HepG2 (cell line): ENCODE measurements at regions not wholly inside any gene's neighbourhood (a gene's known extent, or its start where the extent isn't known, plus 50 kb on each side); places are given as distances from the start of the nearest gene placed in this dataset.

Experiments
- EZH2 ChIP-seq: conservative IDR thresholded peaks from 2 replicates; pipeline ENCODE4 v1.6.1; 2012; ENCODE audit warnings: mild to moderate bottlenecking, low read depth, low read length, moderate library complexity
- PHF5A ChIP-seq: IDR thresholded peaks from one replicate; pipeline ENCODE4 v1.6.1; 2018; ENCODE audit warnings: low read depth, missing genetic modification reagents; ENCODE audit not compliant: unreplicated experiment
- SNAI1 ChIP-seq: sonication (generic); formaldehyde crosslinking; IDR thresholded peaks from 2 replicates; pipeline ENCODE4 v1.5.0; 2020; ENCODE audit warnings: mild to moderate bottlenecking, missing genetic modification reagents, borderline replicate concordance
- TCF7L2 ChIP-seq: IDR thresholded peaks from 2 replicates; pipeline ENCODE4 v1.6.1; 2011; ENCODE audit warnings: mild to moderate bottlenecking, low read depth, low read length, moderate library complexity
- YY1 ChIP-seq: IDR thresholded peaks from 2 replicates; pipeline ENCODE4 v1.6.1; 2011; ENCODE audit warnings: low read length, low read depth, moderate library complexity, mild to moderate bottlenecking; ENCODE audit not compliant: insufficient read depth, insufficient replicate concordance
- ZMAT3 ChIP-seq: sonication (generic); formaldehyde crosslinking; conservative IDR thresholded peaks from 2 replicates; pipeline ENCODE4 v1.7.0; 2021; ENCODE audit warnings: missing genetic modification reagents
- ZNF430 ChIP-seq: sonication (generic); formaldehyde crosslinking; IDR thresholded peaks from 2 replicates; pipeline ENCODE4 v1.9.0; 2021; ENCODE audit warnings: mild to moderate bottlenecking, missing genetic modification reagents
- ZSCAN21 ChIP-seq: sonication (generic); formaldehyde crosslinking; IDR thresholded peaks from 2 replicates; pipeline ENCODE4 v1.8.0; 2022; ENCODE audit warnings: mild to moderate bottlenecking, missing genetic modification reagents, moderate library complexity, borderline replicate concordance
- TF ChIP-seq, protein P1 (sequence below), 2 experiments: IDR thresholded peaks; 2 replicates each; pipeline ENCODE4 v1.6.1; 2011 to 2012; ENCODE audit warnings: low read length in 2 of 2, borderline replicate concordance in 1 of 2, low read depth in 1 of 2, mild to moderate bottlenecking in 1 of 2, moderate library complexity in 1 of 2
- TF ChIP-seq, protein P2 (sequence below): sonication (generic); formaldehyde crosslinking; IDR thresholded peaks from 2 replicates; pipeline ENCODE4 v1.5.0; 2020; ENCODE audit warnings: mild to moderate bottlenecking, missing genetic modification reagents, moderate library complexity
- TF ChIP-seq, protein P3 (sequence below): sonication (generic); formaldehyde crosslinking; IDR thresholded peaks from 2 replicates; pipeline ENCODE4 v1.5.0; 2020; ENCODE audit warnings: missing genetic modification reagents
- TF ChIP-seq, protein P4 (sequence below): sonication (generic); formaldehyde crosslinking; IDR thresholded peaks from 2 replicates; pipeline ENCODE4 v1.4.0; 2020; ENCODE audit warnings: mild to moderate bottlenecking, missing genetic modification reagents
- TF ChIP-seq, protein P5 (sequence below): sonication (generic); formaldehyde crosslinking; IDR thresholded peaks from 2 replicates; pipeline ENCODE4 v1.5.1; 2020; ENCODE audit warnings: missing genetic modification reagents, mild to moderate bottlenecking, borderline replicate concordance

DNA sequence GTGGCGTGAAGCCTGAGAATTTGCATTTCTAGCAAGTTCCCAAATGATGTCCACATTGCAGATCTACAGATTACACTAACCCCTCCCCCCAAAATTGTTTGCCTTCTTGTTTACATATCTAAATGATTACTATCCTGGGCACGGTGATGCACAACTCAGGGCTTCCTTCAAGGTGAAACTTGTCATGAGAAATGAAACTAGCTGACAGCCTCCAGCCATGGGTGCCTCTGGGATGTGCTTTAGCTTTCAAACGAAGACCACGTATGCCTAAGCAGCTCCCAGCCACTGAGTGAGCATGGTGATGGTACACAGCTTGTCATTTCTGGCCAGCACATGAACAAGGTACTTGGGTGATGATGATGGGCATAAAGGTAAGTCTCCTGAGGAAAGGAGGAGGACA is 464.8 kb upstream of the DDX18 start:
- no peak for TF ChIP-seq TCF7L2
- TF ChIP-seq SNAI1 (CRISPR knock-in tag), result no peak
- TF ChIP-seq ZNF430 (CRISPR knock-in tag), result no peak
- TF ChIP-seq ZSCAN21 (CRISPR knock-in tag), result no peak
- TF ChIP-seq, protein P1, sequence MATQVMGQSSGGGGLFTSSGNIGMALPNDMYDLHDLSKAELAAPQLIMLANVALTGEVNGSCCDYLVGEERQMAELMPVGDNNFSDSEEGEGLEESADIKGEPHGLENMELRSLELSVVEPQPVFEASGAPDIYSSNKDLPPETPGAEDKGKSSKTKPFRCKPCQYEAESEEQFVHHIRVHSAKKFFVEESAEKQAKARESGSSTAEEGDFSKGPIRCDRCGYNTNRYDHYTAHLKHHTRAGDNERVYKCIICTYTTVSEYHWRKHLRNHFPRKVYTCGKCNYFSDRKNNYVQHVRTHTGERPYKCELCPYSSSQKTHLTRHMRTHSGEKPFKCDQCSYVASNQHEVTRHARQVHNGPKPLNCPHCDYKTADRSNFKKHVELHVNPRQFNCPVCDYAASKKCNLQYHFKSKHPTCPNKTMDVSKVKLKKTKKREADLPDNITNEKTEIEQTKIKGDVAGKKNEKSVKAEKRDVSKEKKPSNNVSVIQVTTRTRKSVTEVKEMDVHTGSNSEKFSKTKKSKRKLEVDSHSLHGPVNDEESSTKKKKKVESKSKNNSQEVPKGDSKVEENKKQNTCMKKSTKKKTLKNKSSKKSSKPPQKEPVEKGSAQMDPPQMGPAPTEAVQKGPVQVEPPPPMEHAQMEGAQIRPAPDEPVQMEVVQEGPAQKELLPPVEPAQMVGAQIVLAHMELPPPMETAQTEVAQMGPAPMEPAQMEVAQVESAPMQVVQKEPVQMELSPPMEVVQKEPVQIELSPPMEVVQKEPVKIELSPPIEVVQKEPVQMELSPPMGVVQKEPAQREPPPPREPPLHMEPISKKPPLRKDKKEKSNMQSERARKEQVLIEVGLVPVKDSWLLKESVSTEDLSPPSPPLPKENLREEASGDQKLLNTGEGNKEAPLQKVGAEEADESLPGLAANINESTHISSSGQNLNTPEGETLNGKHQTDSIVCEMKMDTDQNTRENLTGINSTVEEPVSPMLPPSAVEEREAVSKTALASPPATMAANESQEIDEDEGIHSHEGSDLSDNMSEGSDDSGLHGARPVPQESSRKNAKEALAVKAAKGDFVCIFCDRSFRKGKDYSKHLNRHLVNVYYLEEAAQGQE (IDR thresholded peaks at IDR 0.05; ENCODE audit: borderline replicate concordance in 1 of 2, low read depth in 1 of 2, low read length in 2 of 2), result no peak
- TF ChIP-seq, protein P2, sequence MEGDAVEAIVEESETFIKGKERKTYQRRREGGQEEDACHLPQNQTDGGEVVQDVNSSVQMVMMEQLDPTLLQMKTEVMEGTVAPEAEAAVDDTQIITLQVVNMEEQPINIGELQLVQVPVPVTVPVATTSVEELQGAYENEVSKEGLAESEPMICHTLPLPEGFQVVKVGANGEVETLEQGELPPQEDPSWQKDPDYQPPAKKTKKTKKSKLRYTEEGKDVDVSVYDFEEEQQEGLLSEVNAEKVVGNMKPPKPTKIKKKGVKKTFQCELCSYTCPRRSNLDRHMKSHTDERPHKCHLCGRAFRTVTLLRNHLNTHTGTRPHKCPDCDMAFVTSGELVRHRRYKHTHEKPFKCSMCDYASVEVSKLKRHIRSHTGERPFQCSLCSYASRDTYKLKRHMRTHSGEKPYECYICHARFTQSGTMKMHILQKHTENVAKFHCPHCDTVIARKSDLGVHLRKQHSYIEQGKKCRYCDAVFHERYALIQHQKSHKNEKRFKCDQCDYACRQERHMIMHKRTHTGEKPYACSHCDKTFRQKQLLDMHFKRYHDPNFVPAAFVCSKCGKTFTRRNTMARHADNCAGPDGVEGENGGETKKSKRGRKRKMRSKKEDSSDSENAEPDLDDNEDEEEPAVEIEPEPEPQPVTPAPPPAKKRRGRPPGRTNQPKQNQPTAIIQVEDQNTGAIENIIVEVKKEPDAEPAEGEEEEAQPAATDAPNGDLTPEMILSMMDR (CRISPR knock-in tag), result no peak
- TF ChIP-seq, protein P3, sequence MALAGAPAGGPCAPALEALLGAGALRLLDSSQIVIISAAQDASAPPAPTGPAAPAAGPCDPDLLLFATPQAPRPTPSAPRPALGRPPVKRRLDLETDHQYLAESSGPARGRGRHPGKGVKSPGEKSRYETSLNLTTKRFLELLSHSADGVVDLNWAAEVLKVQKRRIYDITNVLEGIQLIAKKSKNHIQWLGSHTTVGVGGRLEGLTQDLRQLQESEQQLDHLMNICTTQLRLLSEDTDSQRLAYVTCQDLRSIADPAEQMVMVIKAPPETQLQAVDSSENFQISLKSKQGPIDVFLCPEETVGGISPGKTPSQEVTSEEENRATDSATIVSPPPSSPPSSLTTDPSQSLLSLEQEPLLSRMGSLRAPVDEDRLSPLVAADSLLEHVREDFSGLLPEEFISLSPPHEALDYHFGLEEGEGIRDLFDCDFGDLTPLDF (CRISPR knock-in tag), result no peak
- TF ChIP-seq ZMAT3 (CRISPR knock-in tag), result no peak
- TF ChIP-seq, protein P4, sequence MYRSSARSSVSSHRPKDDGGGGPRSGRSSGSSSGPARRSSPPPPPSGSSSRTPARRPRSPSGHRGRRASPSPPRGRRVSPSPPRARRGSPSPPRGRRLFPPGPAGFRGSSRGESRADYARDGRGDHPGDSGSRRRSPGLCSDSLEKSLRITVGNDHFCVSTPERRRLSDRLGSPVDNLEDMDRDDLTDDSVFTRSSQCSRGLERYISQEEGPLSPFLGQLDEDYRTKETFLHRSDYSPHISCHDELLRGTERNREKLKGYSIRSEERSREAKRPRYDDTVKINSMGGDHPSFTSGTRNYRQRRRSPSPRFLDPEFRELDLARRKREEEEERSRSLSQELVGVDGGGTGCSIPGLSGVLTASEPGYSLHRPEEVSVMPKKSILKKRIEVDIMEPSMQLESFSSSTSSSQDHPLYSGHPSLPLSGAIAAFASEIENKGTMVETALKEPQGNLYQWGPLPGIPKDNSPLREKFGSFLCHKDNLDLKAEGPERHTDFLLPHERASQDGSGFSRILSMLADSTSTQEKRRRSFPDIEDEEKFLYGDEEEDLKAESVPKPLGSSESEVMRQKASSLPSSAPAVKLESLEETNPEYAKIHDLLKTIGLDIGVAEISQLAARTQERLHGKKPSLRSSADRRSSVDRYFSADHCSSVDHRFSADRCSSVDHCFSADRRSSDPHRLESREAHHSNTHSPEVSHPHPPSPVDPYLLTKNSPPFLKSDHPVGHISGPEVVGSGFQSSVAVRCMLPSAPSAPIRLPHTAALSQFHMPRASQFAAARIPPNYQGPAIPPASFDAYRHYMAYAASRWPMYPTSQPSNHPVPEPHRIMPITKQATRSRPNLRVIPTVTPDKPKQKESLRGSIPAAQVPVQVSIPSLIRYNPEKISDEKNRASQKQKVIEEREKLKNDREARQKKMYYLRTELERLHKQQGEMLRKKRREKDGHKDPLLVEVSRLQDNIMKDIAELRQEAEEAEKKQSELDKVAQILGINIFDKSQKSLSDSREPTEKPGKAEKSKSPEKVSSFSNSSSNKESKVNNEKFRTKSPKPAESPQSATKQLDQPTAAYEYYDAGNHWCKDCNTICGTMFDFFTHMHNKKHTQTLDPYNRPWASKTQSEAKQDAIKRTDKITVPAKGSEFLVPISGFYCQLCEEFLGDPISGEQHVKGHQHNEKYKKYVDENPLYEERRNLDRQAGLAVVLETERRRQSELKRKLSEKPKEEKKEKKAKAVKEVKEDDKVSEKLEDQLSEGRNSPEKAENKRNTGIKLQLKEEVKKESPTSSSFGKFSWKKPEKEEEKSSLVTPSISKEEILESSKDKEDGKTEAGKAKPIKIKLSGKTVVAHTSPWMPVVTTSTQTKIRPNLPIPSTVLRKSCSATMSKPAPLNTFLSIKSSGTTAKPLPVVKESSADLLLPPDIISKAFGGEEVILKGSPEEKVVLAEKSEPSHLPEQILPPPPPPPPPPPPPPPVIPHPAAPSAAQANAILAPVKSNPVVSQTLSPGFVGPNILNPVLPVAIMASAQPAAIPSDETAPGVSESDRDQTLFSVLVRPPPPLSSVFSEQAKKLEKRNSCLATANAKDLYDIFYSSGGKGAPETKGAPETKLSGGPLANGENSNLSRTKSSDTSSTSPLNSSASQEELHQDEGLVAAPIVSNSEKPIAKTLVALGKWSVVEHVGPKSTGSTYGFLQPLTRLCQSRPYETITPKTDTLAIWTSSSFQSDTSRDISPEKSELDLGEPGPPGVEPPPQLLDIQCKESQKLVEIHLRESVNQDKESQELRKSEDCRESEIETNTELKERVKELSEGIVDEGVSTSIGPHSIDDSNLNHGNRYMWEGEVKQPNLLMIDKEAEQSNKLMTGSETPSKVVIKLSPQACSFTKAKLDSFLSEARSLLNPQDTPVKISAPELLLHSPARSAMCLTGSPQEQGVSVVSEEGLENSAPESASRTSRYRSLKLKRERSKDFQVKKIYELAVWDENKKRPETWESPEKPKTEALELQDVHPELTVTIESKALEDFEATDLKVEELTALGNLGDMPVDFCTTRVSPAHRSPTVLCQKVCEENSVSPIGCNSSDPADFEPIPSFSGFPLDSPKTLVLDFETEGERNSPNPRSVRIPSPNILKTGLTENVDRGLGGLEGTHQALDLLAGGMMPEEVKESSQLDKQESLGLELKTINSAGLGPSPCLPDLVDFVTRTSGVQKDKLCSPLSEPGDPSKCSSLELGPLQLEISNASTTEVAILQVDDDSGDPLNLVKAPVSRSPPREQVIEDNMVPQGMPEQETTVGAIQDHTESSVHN (CRISPR knock-in tag), result no peak
- TF ChIP-seq YY1, result no peak
- TF ChIP-seq, protein P5, sequence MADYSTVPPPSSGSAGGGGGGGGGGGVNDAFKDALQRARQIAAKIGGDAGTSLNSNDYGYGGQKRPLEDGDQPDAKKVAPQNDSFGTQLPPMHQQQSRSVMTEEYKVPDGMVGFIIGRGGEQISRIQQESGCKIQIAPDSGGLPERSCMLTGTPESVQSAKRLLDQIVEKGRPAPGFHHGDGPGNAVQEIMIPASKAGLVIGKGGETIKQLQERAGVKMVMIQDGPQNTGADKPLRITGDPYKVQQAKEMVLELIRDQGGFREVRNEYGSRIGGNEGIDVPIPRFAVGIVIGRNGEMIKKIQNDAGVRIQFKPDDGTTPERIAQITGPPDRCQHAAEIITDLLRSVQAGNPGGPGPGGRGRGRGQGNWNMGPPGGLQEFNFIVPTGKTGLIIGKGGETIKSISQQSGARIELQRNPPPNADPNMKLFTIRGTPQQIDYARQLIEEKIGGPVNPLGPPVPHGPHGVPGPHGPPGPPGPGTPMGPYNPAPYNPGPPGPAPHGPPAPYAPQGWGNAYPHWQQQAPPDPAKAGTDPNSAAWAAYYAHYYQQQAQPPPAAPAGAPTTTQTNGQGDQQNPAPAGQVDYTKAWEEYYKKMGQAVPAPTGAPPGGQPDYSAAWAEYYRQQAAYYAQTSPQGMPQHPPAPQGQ (CRISPR knock-in tag), result no peak
- TF ChIP-seq EZH2, result no peak
- TF ChIP-seq PHF5A (CRISPR knock-in tag), result no peak
